K562 (cell line): ENCODE measurements at regions not wholly inside any gene's neighbourhood (a gene's known extent, or its start where the extent isn't known, plus 50 kb on each side); places are given as distances from the start of the nearest gene placed in this dataset.

Source experiments
- ATAC-seq: fragments of 200-7000 bp; cut with Tn5 transposase; 3 replicates; pipeline ENCODE4 v1.9.1; 2020; ENCODE audit warnings: moderate library complexity
- BruUV-seq: library from RNA; stranded (reverse); fragments of 400-500 nt; replicated peaks from 2 replicates; lab custom pipeline; 2021; lab: Mats Ljungman, UMichigan
- CTCF ChIA-PET: fragments of 300-600 bp; formaldehyde crosslinking; extraction: SDS; loops from one replicate; lab custom pipeline; 2021; ENCODE audit warnings: low intra/inter-chr PET ratio; lab: Yijun Ruan, JAX
- POLR2A ChIA-PET: fragments of 300-600, 350-650 bp; sonication (Branson Sonifier 250); formaldehyde crosslinking; extraction: SDS; loops from one replicate; lab custom pipeline; 2021; ENCODE audit warnings: antibody characterized with exemption, inconsistent platforms; lab: Yijun Ruan, JAX
- DNase-seq, 4 experiments: peaks; one replicate each; pipeline versions ENCODE4 v3.0.0 to v3.0.0-alpha.2; 2011 to 2018; ENCODE audit warnings: low spot score in 3 of 4, mixed read lengths in 3 of 4; ENCODE audit errors: extremely low read depth in 1 of 4
- FAIRE-seq: peaks from 2 replicates; lab custom pipeline; 2011; peaks lifted over from hg19 to GRCh38; lab: Jason Lieb, UNC
- H2AFZ ChIP-seq: 2 replicates; pipeline ENCODE4 v1.6.0; 2011; ENCODE audit warnings: low read depth, low read length, control low read depth, inconsistent platforms
- H3K27ac ChIP-seq: fragments of 200-600 bp; 3 replicates; pipeline ENCODE4 v1.8.0; 2011; ENCODE audit warnings: low read depth, mild to moderate bottlenecking, control low read depth, inconsistent platforms, low read length, moderate library complexity, mixed read lengths; ENCODE audit errors: extremely low read depth
- H3K27me3 ChIP-seq, 2 experiments: fragments of 300-600 bp in 1 of 2; 2 replicates in 1 of 2; 3 replicates in 1 of 2; pipeline versions ENCODE4 v1.6.0 to v1.8.0; 2011; ENCODE audit warnings: inconsistent platforms in 2 of 2, low read length in 2 of 2, mild to moderate bottlenecking in 1 of 2, mixed read lengths in 1 of 2, moderate library complexity in 1 of 2; ENCODE audit not compliant: control insufficient read depth in 2 of 2, insufficient read depth in 2 of 2
- H3K36me3 ChIP-seq: fragments of 300-600 bp; 3 replicates; pipeline ENCODE4 v1.8.0; 2011; ENCODE audit warnings: mild to moderate bottlenecking, low read length, inconsistent platforms; ENCODE audit not compliant: control insufficient read depth, insufficient read depth
- H3K4me1 ChIP-seq, 2 experiments: fragments of 200-600 bp in 1 of 2; replicated peaks in 1 of 2; 2 replicates in 1 of 2; 3 replicates in 1 of 2; pipeline versions ENCODE4 v1.5.1 to v1.8.0; 2011; ENCODE audit warnings: inconsistent platforms in 2 of 2, low read length in 2 of 2, mild to moderate bottlenecking in 1 of 2, mixed read lengths in 1 of 2, moderate library complexity in 1 of 2; ENCODE audit not compliant: control insufficient read depth in 2 of 2, insufficient read depth in 2 of 2
- H3K4me2 ChIP-seq: 2 replicates; pipeline ENCODE4 v1.6.1; 2011; ENCODE audit warnings: low read length, control low read depth, inconsistent platforms, mixed read lengths; ENCODE audit not compliant: insufficient read depth
- H3K4me3 ChIP-seq: fragments of 200-600 bp; sonication (generic), shearing (Covaris generic); 2 replicates; pipeline ENCODE4 v1.5.1; 2016; ENCODE audit warnings: control low read depth, inconsistent platforms
- H3K79me2 ChIP-seq: fragments of 200-600 bp; 3 replicates; pipeline ENCODE4 v1.8.0; 2011; ENCODE audit warnings: low read length, inconsistent platforms; ENCODE audit not compliant: control insufficient read depth, insufficient read depth
- H3K9ac ChIP-seq, 2 experiments: 2 replicates each; pipeline versions ENCODE4 v1.6.0 to v1.6.1; 2011; ENCODE audit warnings: low read depth in 2 of 2, low read length in 2 of 2, control low read depth in 1 of 2, inconsistent platforms in 1 of 2, mild to moderate bottlenecking in 1 of 2, mixed read lengths in 1 of 2; ENCODE audit not compliant: insufficient read depth in 1 of 2
- H3K9me1 ChIP-seq: one replicate; pipeline ENCODE4 v1.6.0; 2011; ENCODE audit warnings: inconsistent platforms, mild to moderate bottlenecking, low read length, moderate library complexity; ENCODE audit not compliant: control insufficient read depth, insufficient read depth
- H3K9me3 ChIP-seq: replicated peaks from 2 replicates; pipeline ENCODE4 v1.5.1; 2011; ENCODE audit warnings: low read depth, low read length, inconsistent platforms; ENCODE audit not compliant: control insufficient read depth, insufficient read depth
- H4K20me1 ChIP-seq: replicated peaks from 2 replicates; pipeline ENCODE4 v1.6.1; 2011; ENCODE audit warnings: low read length, inconsistent platforms, mixed read lengths; ENCODE audit not compliant: control insufficient read depth, insufficient read depth
- KDM4B ChIP-seq, 2 experiments: fragments of 450-650 bp in 1 of 2; sonication (generic) in 1 of 2; IDR thresholded peaks; 2 replicates each; pipeline ENCODE4 v1.6.1; 2016 to 2017; ENCODE audit warnings: borderline replicate concordance in 2 of 2, antibody characterized with exemption in 1 of 2, low read depth in 1 of 2, mild to moderate bottlenecking in 1 of 2
- XRCC3 ChIP-seq: fragments of 450-650 bp; IDR thresholded peaks from 2 replicates; pipeline ENCODE4 v1.6.1; 2017; ENCODE audit warnings: mild to moderate bottlenecking, moderate library complexity
- ZNF311 ChIP-seq: fragments of 250-450 bp; sonication (Bioruptor Pico); IDR thresholded peaks from 2 replicates; pipeline ENCODE4 v1.4.0; 2020; ENCODE audit warnings: mild to moderate bottlenecking, moderate library complexity
- ZNF707 ChIP-seq: fragments of 250-450 bp; sonication (Bioruptor Pico); conservative IDR thresholded peaks from 2 replicates; pipeline ENCODE4 v1.8.0; 2022; ENCODE audit warnings: inconsistent platforms, mild to moderate bottlenecking, moderate library complexity
- ZSCAN29 ChIP-seq: fragments of 450-650 bp; IDR thresholded peaks from 2 replicates; pipeline ENCODE4 v1.6.1; 2017
- WGBS: fragments of 100-300 bp; shearing (Covaris generic); methylation state at CpG from one replicate; pipeline ENCODE4 v1.1.6; 2016; ENCODE audit warnings: low coverage, mixed read lengths; ENCODE audit not compliant: insufficient coverage; ENCODE audit errors: missing lambda C conversion rate; 5-methylcytosine and 5-hydroxymethylcytosine counted together
- in situ Hi-C: fragments of 300-500 bp; cut with MboI; formaldehyde crosslinking; loops from 4 replicates; pipeline ENCODE4 v1.15.0; 2018; ENCODE audit warnings: inconsistent platforms, mixed read lengths
- intact Hi-C: fragments of 100-400 bp; cut with micrococcal nuclease; formaldehyde crosslinking; loops from 2 replicates; pipeline ENCODE4 v1.14.2; 2022
- TF ChIP-seq, protein P1 (sequence below): fragments of 250-450 bp; sonication (Bioruptor Pico); IDR thresholded peaks from 2 replicates; pipeline ENCODE4 v1.5.1; 2021; ENCODE audit warnings: mild to moderate bottlenecking

DNA sequence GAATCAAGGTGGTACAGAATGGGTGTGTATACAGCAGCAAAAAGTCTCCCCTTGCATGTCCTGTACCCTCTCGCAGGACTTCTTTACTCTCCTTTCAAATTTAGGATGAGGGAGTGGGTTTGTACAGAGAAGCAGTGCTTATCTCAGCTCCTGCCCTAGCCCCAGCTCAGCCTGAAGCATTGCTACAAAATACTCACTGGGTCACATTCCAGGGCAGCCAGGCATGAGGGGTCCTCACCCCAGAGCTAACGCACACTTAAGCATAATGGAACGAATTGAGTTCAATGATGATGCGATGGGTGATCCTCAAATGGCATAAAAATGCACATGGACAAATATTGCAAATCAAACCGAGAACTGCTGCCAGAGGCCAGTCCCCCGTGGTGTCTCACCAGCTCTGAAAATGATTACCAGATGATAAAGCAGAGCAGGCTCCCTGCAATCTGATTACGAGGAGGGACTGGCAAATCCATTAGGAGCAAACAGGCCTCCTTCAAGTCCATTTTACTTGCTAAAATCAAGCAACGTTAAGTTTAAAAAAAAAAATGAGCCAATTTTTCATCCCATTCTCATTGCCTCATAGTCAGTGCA is 231.6 kb upstream of the TAS2R1 start:
- ChIA-PET CTCF (no interaction called here), POLR2A (no interaction called here)
- no TSS peak for BruUV-seq
- intact Hi-C loops = no loop called here
- Histone ChIP-seq H3K4me2 (no peak overlapping the region), H3K4me3 (no peak overlapping the region), H3K4me1 (no peaks in the 10 kb centered on the region), H3K36me3 (no peaks in the 10 kb centered on the region), H4K20me1 (no peaks in the 10 kb centered on the region), H3K9me3 (no peaks in the 10 kb centered on the region), H3K27me3 (no peaks in the 10 kb centered on the region), H2AFZ (no peak overlapping the region), H3K9ac (no peak overlapping the region), H3K79me2 (no peaks in the 10 kb centered on the region), H3K9me1 (no peaks in the 10 kb centered on the region), H3K27ac (no peak overlapping the region)
- under 1% methylated on average over 8 of the region's 8 CpGs for WGBS
- DNase-seq = no peak
- no peak for ATAC-seq
- TF ChIP-seq, protein P1, sequence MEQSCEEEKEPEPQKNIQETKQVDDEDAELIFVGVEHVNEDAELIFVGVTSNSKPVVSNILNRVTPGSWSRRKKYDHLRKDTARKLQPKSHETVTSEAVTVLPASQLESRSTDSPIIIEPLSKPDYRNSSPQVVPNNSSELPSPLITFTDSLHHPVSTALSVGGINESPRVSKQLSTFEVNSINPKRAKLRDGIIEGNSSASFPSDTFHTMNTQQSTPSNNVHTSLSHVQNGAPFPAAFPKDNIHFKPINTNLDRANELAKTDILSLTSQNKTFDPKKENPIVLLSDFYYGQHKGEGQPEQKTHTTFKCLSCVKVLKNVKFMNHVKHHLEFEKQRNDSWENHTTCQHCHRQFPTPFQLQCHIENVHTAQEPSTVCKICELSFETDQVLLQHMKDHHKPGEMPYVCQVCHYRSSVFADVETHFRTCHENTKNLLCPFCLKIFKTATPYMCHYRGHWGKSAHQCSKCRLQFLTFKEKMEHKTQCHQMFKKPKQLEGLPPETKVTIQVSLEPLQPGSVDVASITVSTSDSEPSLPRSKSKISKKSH (CRISPR knock-in tag) = no peak
- TF ChIP-seq ZNF707 (CRISPR knock-in tag) = no peak
- no peak for TF ChIP-seq KDM4B (IDR thresholded peaks at IDR 0.05; ENCODE audit: borderline replicate concordance in 2 of 2, low read depth in 1 of 2)
- TF ChIP-seq XRCC3 = no peak
- no peak for TF ChIP-seq ZNF311
- no peak for TF ChIP-seq ZSCAN29
- FAIRE-seq = no peak
- in situ Hi-C loops = no loop called here
